ENCODE measurements at regions not wholly inside any gene's neighbourhood (a gene's known extent, or its start where the extent isn't known, plus 50 kb on each side); places are given as distances from the start of the nearest gene placed in this dataset.

- no peak for TF ChIP-seq CTCF (IDR thresholded peaks at IDR 0.05; ENCODE audit: insufficient read depth, low read length)
- no peak for DNase-seq (ENCODE audit: low read depth)
- H3K4me3 ChIP-seq (ENCODE audit: low read depth, low read length) = no peak overlapping the region
Measured at GRCh38 chr5:165887147-165887546, 2381.7 kb downstream of the MAT2B start.

- H3K4me3 ChIP-seq (ENCODE audit: low read depth, low read length) = no peak overlapping the region
- TF ChIP-seq CTCF (IDR thresholded peaks at IDR 0.05; ENCODE audit: insufficient read depth, low read length) = no peak
- no peak for DNase-seq (ENCODE audit: low read depth)
Measured at GRCh38 chr5:165892383-165892782, 2387.0 kb downstream of the MAT2B start.

GRCh38 chr5:165894916-165895315 lies 2389.5 kb downstream of the MAT2B start:
- no peak for DNase-seq (ENCODE audit: low read depth)
- no peak overlapping the region for H3K4me3 ChIP-seq (ENCODE audit: low read depth, low read length)
- no peak for TF ChIP-seq CTCF (IDR thresholded peaks at IDR 0.05; ENCODE audit: insufficient read depth, low read length)

GRCh38 chr5:165903835-165904234 lies 2387.6 kb upstream of the WWC1 start:
- no peak overlapping the region for H3K4me3 ChIP-seq (ENCODE audit: low read depth, low read length)
- TF ChIP-seq CTCF (IDR thresholded peaks at IDR 0.05; ENCODE audit: insufficient read depth, low read length) = no peak
- no peak for DNase-seq (ENCODE audit: low read depth)

DNA sequence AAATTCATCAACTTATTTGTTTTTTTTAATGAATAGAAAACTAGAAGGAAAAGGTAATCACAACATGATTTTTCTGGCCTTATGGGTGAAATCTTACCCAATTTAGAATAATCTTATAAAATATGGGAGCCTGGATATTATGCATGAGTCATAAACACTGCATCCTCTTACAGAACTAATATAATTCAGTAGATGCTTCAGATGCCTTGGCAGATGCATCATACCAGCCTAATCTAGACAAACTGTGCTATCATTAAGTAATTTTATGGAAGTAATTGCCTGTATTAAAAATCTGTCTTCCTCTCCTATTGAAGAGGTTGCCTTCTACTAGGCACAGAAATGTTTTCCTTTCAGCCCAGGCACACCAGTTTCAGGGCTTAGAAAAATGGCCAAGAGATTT lies 2384.6 kb upstream of the WWC1 start:
- DNase-seq (ENCODE audit: low read depth) = no peak
- H3K4me3 ChIP-seq (ENCODE audit: low read depth, low read length) = no peak overlapping the region
- TF ChIP-seq CTCF (IDR thresholded peaks at IDR 0.05; ENCODE audit: insufficient read depth, low read length) = no peak

DNA sequence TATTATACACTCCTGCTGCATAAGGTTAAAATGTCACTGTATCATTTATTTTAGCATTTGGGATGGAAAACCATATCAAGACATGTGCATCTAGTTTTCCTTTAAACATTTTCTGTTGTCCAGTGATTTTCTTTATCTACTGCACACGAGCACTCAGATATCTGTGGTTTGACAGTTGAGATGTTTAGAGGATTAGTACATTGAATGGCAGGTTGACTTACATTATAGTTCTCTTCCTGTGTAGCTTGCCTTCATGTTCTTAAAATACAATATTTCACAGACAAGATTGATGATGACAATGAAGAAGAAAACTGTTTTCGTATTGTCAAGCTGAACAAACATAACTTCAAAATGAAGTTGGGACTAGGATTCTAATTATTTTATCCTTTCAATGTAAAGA lies 2378.4 kb upstream of the WWC1 start:
- no peak for TF ChIP-seq CTCF (IDR thresholded peaks at IDR 0.05; ENCODE audit: insufficient read depth, low read length)
- DNase-seq (ENCODE audit: low read depth) = no peak

DNA sequence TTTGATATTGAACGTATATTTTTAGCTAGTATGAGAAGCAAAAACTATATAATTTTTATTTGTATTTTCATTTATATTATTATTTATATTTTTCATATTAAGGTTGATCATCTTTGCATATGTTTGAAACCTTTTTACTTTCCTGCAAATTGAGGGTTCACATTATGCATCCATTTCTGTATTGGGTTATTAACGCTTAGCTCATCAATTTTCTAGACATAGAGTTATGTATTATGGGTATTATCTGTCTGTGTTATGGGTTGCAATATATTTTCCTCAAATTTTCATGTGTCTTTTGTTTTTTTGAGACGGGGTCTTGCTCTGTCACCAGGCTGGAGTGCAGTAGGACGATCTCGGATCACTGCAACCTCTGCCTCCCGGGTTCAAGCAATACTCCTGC lies 2377.0 kb upstream of the WWC1 start:
- no peak for TF ChIP-seq CTCF (IDR thresholded peaks at IDR 0.05; ENCODE audit: insufficient read depth, low read length)
- no peak overlapping the region for H3K4me3 ChIP-seq (ENCODE audit: low read depth, low read length)
- DNase-seq (ENCODE audit: low read depth) = no peak

More for the DNA sequence above, 2378.4 kb upstream of the WWC1 start:
- H3K4me3 ChIP-seq (ENCODE audit: low read depth, low read length) = no peak overlapping the region
